ENCODE measurements at regions not wholly inside any gene's neighbourhood (a gene's known extent, or its start where the extent isn't known, plus 50 kb on each side); places are given as distances from the start of the nearest gene placed in this dataset.

DNA sequence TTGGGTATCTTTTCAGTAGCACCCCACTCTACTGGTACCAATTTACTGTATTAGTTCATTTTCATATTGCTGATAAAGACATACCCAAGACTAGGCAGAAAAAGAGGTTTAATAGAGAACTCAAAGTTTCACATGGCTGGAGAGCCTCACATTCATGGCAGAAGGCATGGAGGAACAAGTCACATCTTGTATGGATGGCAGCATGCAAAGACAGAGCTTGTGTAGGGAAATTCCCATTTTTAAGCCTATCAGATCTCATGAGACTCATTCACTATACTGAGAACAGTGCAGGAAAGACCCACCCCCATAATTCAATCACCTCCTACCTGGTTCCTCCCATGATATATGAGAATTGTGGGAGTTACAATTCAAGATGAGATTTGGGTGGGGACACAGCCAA, 878.6 kb upstream of the ADGRL4 start:
- H3K4me3 ChIP-seq (ENCODE audit: low read length): no peak overlapping the region
- no peaks in the 10 kb centered on the region for H4K20me1 ChIP-seq (ENCODE audit: insufficient read depth)
- H3K27ac ChIP-seq (ENCODE audit: low read length): no peak overlapping the region
- H3K9me3 ChIP-seq (ENCODE audit: low read length): no peaks in the 10 kb centered on the region
- TF ChIP-seq POLR2AphosphoS5 (IDR thresholded peaks at IDR 0.05) (no peak), RAD21 (conservative IDR thresholded peaks at IDR 0.05) (no peak), EZH2 (IDR thresholded peaks at IDR 0.05; ENCODE audit: borderline replicate concordance, insufficient read depth, low read length, poor library complexity, severe bottlenecking) (no peak), MXI1 (conservative IDR thresholded peaks at IDR 0.05; ENCODE audit: poor library complexity, severe bottlenecking) (no peak), SMC3 (conservative IDR thresholded peaks at IDR 0.05; ENCODE audit: poor library complexity) (no peak), EP300 (conservative IDR thresholded peaks at IDR 0.05; ENCODE audit: poor library complexity, severe bottlenecking) (no peak), TAF1 (IDR thresholded peaks at IDR 0.05; ENCODE audit: low read depth) (no peak)
- TF ChIP-seq, protein P1, sequence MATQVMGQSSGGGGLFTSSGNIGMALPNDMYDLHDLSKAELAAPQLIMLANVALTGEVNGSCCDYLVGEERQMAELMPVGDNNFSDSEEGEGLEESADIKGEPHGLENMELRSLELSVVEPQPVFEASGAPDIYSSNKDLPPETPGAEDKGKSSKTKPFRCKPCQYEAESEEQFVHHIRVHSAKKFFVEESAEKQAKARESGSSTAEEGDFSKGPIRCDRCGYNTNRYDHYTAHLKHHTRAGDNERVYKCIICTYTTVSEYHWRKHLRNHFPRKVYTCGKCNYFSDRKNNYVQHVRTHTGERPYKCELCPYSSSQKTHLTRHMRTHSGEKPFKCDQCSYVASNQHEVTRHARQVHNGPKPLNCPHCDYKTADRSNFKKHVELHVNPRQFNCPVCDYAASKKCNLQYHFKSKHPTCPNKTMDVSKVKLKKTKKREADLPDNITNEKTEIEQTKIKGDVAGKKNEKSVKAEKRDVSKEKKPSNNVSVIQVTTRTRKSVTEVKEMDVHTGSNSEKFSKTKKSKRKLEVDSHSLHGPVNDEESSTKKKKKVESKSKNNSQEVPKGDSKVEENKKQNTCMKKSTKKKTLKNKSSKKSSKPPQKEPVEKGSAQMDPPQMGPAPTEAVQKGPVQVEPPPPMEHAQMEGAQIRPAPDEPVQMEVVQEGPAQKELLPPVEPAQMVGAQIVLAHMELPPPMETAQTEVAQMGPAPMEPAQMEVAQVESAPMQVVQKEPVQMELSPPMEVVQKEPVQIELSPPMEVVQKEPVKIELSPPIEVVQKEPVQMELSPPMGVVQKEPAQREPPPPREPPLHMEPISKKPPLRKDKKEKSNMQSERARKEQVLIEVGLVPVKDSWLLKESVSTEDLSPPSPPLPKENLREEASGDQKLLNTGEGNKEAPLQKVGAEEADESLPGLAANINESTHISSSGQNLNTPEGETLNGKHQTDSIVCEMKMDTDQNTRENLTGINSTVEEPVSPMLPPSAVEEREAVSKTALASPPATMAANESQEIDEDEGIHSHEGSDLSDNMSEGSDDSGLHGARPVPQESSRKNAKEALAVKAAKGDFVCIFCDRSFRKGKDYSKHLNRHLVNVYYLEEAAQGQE (IDR thresholded peaks at IDR 0.05; ENCODE audit: borderline replicate concordance): no peak
- TF ChIP-seq, protein P2, sequence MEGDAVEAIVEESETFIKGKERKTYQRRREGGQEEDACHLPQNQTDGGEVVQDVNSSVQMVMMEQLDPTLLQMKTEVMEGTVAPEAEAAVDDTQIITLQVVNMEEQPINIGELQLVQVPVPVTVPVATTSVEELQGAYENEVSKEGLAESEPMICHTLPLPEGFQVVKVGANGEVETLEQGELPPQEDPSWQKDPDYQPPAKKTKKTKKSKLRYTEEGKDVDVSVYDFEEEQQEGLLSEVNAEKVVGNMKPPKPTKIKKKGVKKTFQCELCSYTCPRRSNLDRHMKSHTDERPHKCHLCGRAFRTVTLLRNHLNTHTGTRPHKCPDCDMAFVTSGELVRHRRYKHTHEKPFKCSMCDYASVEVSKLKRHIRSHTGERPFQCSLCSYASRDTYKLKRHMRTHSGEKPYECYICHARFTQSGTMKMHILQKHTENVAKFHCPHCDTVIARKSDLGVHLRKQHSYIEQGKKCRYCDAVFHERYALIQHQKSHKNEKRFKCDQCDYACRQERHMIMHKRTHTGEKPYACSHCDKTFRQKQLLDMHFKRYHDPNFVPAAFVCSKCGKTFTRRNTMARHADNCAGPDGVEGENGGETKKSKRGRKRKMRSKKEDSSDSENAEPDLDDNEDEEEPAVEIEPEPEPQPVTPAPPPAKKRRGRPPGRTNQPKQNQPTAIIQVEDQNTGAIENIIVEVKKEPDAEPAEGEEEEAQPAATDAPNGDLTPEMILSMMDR (IDR thresholded peaks at IDR 0.05; ENCODE audit: poor library complexity, severe bottlenecking): no peak
- H2AFZ ChIP-seq (ENCODE audit: low read depth, low read length): no peak overlapping the region
- no peaks in the 10 kb centered on the region for H3K27me3 ChIP-seq (ENCODE audit: insufficient read depth, low read depth, low read length)
- no peaks in the 10 kb centered on the region for H3K79me2 ChIP-seq (replicated peaks; ENCODE audit: insufficient read depth, low read length)
- H3K9me2 ChIP-seq (ENCODE audit: insufficient read depth, low read length): no peaks in the 10 kb centered on the region
- H3K9ac ChIP-seq (ENCODE audit: low read length): no peak overlapping the region
- no peak overlapping the region for H3K4me2 ChIP-seq (ENCODE audit: low read length)
- no peaks in the 10 kb centered on the region for H3F3A ChIP-seq (ENCODE audit: insufficient read depth, low read length, poor library complexity, severe bottlenecking)
- no peaks in the 10 kb centered on the region for H3K36me3 ChIP-seq (ENCODE audit: insufficient read depth, low read length)

DNA sequence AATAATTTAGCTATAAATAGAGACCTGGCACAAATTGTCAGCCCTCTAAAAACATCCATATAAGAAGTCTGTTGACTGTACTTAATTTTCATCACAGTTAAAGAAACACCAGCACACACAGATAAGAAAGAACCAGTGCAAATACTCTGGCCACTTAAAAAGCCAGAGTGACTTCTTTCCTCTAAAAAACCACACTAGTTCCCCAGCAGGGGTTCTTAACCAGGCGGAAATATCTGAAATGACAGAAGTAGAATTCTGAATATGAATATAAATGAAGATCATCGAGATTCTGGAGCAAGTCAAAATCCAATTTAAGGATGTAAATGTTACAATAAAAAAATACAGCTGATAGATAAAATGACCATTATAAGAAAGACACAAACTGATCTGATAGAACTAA, 870.6 kb upstream of the ADGRL4 start:
- Histone ChIP-seq H3K27ac (ENCODE audit: low read length) (no peak overlapping the region), H3K9ac (ENCODE audit: low read length) (no peak overlapping the region), H3K9me2 (ENCODE audit: insufficient read depth, low read length) (no peaks in the 10 kb centered on the region), H3K4me2 (ENCODE audit: low read length) (no peak overlapping the region), H3K79me2 (replicated peaks; ENCODE audit: insufficient read depth, low read length) (no peaks in the 10 kb centered on the region), H4K20me1 (ENCODE audit: insufficient read depth) (no peaks in the 10 kb centered on the region), H2AFZ (ENCODE audit: low read depth, low read length) (no peak overlapping the region), H3K27me3 (ENCODE audit: insufficient read depth, low read depth, low read length) (no peaks in the 10 kb centered on the region), H3K36me3 (ENCODE audit: insufficient read depth, low read length) (no peaks in the 10 kb centered on the region), H3K4me3 (ENCODE audit: low read length) (no peak overlapping the region), H3K9me3 (ENCODE audit: low read length) (no peaks in the 10 kb centered on the region), H3F3A (ENCODE audit: insufficient read depth, low read length, poor library complexity, severe bottlenecking) (no peaks in the 10 kb centered on the region)
- TF ChIP-seq POLR2AphosphoS5 (IDR thresholded peaks at IDR 0.05) (no peak), EP300 (conservative IDR thresholded peaks at IDR 0.05; ENCODE audit: poor library complexity, severe bottlenecking) (no peak), MXI1 (conservative IDR thresholded peaks at IDR 0.05; ENCODE audit: poor library complexity, severe bottlenecking) (no peak), TAF1 (IDR thresholded peaks at IDR 0.05; ENCODE audit: low read depth) (no peak), RAD21 (conservative IDR thresholded peaks at IDR 0.05) (no peak), EZH2 (IDR thresholded peaks at IDR 0.05; ENCODE audit: borderline replicate concordance, insufficient read depth, low read length, poor library complexity, severe bottlenecking) (no peak), SMC3 (conservative IDR thresholded peaks at IDR 0.05; ENCODE audit: poor library complexity) (no peak)
- TF ChIP-seq, protein P2 (IDR thresholded peaks at IDR 0.05; ENCODE audit: poor library complexity, severe bottlenecking): no peak
- TF ChIP-seq, protein P1 (IDR thresholded peaks at IDR 0.05; ENCODE audit: borderline replicate concordance): no peak

Data from neural cell (in vitro differentiated cells).